OCI-LY7 (cell line): ENCODE measurements at regions not wholly inside any gene's neighbourhood (a gene's known extent, or its start where the extent isn't known, plus 50 kb on each side); places are given as distances from the start of the nearest gene placed in this dataset.

ENCODE experiments used
- BruUV-seq: library from RNA; stranded (reverse); fragments of 400-500 nt; replicated peaks from 2 replicates; lab custom pipeline; 2021; lab: Mats Ljungman, UMichigan
- CTCF ChIA-PET: fragments of 300-600 bp; sonication (Branson Sonifier 250); formaldehyde crosslinking; loops from one replicate; lab custom pipeline; 2022; ENCODE audit warnings: antibody characterized with exemption; ENCODE audit not compliant: unreplicated experiment; lab: Charles Lee
- POLR2A ChIA-PET: fragments of 300-600 bp; sonication (Branson Sonifier 250); formaldehyde crosslinking; loops from one replicate; lab custom pipeline; 2022; ENCODE audit warnings: antibody characterized with exemption; lab: Charles Lee
- DNase-seq: peaks from one replicate; pipeline ENCODE4 v3.0.0-alpha.2; 2015; ENCODE audit warnings: low spot score
- H2AFZ ChIP-seq: fragments of 200-600 bp; sonication (generic), shearing (Covaris generic); 2 replicates; pipeline ENCODE4 v1.6.1; 2014; ENCODE audit warnings: mild to moderate bottlenecking, antibody characterized with exemption, low read length, moderate library complexity
- H3K27ac ChIP-seq: fragments of 200-600 bp; sonication (generic); 2 replicates; pipeline ENCODE4 v1.5.1; 2014; ENCODE audit warnings: mixed run types, low read depth, mild to moderate bottlenecking, moderate library complexity, low read length, inconsistent platforms; ENCODE audit not compliant: poor library complexity, severe bottlenecking
- H3K36me3 ChIP-seq: fragments of 200-600 bp; sonication (generic); 2 replicates; pipeline ENCODE4 v1.6.1; 2014; ENCODE audit warnings: mild to moderate bottlenecking, antibody characterized with exemption, low read length, moderate library complexity, mixed read lengths; ENCODE audit not compliant: insufficient read depth
- H3K4me1 ChIP-seq: fragments of 200-600 bp; sonication (generic); 2 replicates; pipeline ENCODE4 v1.5.1; 2014; ENCODE audit warnings: mild to moderate bottlenecking, low read length; ENCODE audit not compliant: insufficient read depth, poor library complexity, severe bottlenecking
- H3K4me2 ChIP-seq: fragments of 200-600 bp; sonication (generic); 2 replicates; pipeline ENCODE4 v1.6.1; 2014; ENCODE audit warnings: mild to moderate bottlenecking, low read length
- H3K4me3 ChIP-seq: fragments of 200-600 bp; sonication (generic); 2 replicates; pipeline ENCODE4 v1.5.1; 2014; ENCODE audit warnings: mild to moderate bottlenecking, low read depth, low read length; ENCODE audit not compliant: poor library complexity, severe bottlenecking
- H3K79me2 ChIP-seq: fragments of 200-600 bp; sonication (generic); 2 replicates; pipeline ENCODE4 v1.6.1; 2016; ENCODE audit warnings: low read depth, mild to moderate bottlenecking, low read length, moderate library complexity, mixed read lengths; ENCODE audit not compliant: insufficient read depth
- H3K9me2 ChIP-seq: fragments of 200-600 bp; sonication (generic); 2 replicates; pipeline ENCODE4 v1.6.1; 2016; ENCODE audit warnings: mild to moderate bottlenecking, low read length, mixed read lengths; ENCODE audit not compliant: insufficient read depth
- H3K9me3 ChIP-seq: fragments of 200-600 bp; sonication (generic); 2 replicates; pipeline ENCODE4 v1.6.1; 2014; ENCODE audit warnings: mild to moderate bottlenecking, mixed run types, low read length, mixed read lengths
- H4K20me1 ChIP-seq: fragments of 200-600 bp; sonication (generic); 2 replicates; pipeline ENCODE4 v1.6.1; 2014; ENCODE audit warnings: mild to moderate bottlenecking, antibody characterized with exemption, low read length, moderate library complexity, mixed read lengths; ENCODE audit not compliant: insufficient read depth
- EZH2phosphoT487 ChIP-seq: fragments of 200-600 bp; sonication (generic); IDR thresholded peaks from 2 replicates; pipeline ENCODE4 v1.6.1; 2018; ENCODE audit warnings: low read depth, borderline replicate concordance, mild to moderate bottlenecking, mixed run types, antibody characterized with exemption, low read length, moderate library complexity, mixed read lengths
- intact Hi-C: fragments of 100-400 bp; cut with micrococcal nuclease; formaldehyde crosslinking; loops from one replicate; pipeline ENCODE4 v1.10.0; 2022; ENCODE audit not compliant: unreplicated experiment
- TF ChIP-seq, protein P1 (sequence below): fragments of 200-600 bp; sonication (generic); conservative IDR thresholded peaks from 2 replicates; pipeline ENCODE4 v1.5.1; 2014; ENCODE audit warnings: mild to moderate bottlenecking, antibody characterized with exemption, low read length, moderate library complexity, mixed read lengths

GRCh38 chr3:177306252-177306651, 109.0 kb upstream of the TBL1XR1 start:
- no TSS peak for BruUV-seq
- no peak for DNase-seq
- intact Hi-C loops, result no loop called here
- Histone ChIP-seq H2AFZ (no peak overlapping the region), H3K36me3 (no peaks in the 10 kb centered on the region), H3K4me3 (no peak overlapping the region), H3K27ac (no peak overlapping the region), H3K79me2 (no peaks in the 10 kb centered on the region), H4K20me1 (no peaks in the 10 kb centered on the region), H3K9me3 (peaks cover 15% of the 10 kb centered on the region), H3K9me2 (no peaks in the 10 kb centered on the region), H3K4me2 (no peak overlapping the region), H3K4me1 (peaks cover 11% of the 10 kb centered on the region)
- ChIA-PET CTCF (no interaction called here), POLR2A (interaction anchor here (0.6 to 1.1 kb wide), 3 partner anchors 9 to 51 kb away, joined by 3 read pairs; no protein-coding TSS in a partner anchor)
- TF ChIP-seq, protein P1, sequence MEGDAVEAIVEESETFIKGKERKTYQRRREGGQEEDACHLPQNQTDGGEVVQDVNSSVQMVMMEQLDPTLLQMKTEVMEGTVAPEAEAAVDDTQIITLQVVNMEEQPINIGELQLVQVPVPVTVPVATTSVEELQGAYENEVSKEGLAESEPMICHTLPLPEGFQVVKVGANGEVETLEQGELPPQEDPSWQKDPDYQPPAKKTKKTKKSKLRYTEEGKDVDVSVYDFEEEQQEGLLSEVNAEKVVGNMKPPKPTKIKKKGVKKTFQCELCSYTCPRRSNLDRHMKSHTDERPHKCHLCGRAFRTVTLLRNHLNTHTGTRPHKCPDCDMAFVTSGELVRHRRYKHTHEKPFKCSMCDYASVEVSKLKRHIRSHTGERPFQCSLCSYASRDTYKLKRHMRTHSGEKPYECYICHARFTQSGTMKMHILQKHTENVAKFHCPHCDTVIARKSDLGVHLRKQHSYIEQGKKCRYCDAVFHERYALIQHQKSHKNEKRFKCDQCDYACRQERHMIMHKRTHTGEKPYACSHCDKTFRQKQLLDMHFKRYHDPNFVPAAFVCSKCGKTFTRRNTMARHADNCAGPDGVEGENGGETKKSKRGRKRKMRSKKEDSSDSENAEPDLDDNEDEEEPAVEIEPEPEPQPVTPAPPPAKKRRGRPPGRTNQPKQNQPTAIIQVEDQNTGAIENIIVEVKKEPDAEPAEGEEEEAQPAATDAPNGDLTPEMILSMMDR, result no peak
- no peak for TF ChIP-seq EZH2phosphoT487

GRCh38 chr3:177307391-177307790, 110.1 kb upstream of the TBL1XR1 start:
- Histone ChIP-seq H3K4me1 (peaks cover 11% of the 10 kb centered on the region), H3K9me3 (peaks cover 17% of the 10 kb centered on the region), H4K20me1 (no peaks in the 10 kb centered on the region), H3K79me2 (no peaks in the 10 kb centered on the region), H2AFZ (peak overlapping the region; percentile 20; the same call in 1 of the 2 replicates), H3K36me3 (no peaks in the 10 kb centered on the region), H3K9me2 (no peaks in the 10 kb centered on the region), H3K4me3 (no peak overlapping the region), H3K4me2 (no peak overlapping the region), H3K27ac (no peak overlapping the region)
- ChIA-PET CTCF (no interaction called here), POLR2A (no interaction called here)
- no peak for DNase-seq
- no TSS peak for BruUV-seq
- intact Hi-C loops, result no loop called here
- no peak for TF ChIP-seq EZH2phosphoT487
- TF ChIP-seq, protein P1, result no peak; the same call in 1 of the 2 replicates

DNA sequence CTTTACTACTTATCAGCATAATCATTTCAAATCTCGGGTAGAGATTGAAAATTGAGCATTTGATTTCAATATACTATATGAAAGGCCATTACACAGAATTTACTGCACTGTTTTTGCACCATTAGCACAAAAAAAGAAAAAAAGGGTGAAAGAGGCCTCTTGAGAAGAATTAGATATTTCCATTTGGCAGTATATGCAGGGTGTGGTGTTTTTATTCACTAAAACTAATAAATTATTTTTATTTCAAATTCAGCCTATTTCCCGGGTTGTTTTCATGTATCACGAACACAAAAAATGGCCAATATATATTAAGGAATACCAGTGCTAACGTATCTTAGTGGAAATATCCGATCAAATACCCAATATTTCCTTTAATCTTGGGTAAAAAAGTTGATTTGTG, 110.5 kb upstream of the TBL1XR1 start:
- no TSS peak for BruUV-seq
- ChIA-PET POLR2A (no interaction called here), CTCF (no interaction called here)
- no peak for TF ChIP-seq EZH2phosphoT487
- TF ChIP-seq, protein P1, result no peak
- no peaks in the 10 kb centered on the region for H3K36me3 ChIP-seq
- H3K4me2 ChIP-seq, result no peak overlapping the region
- no peaks in the 10 kb centered on the region for H4K20me1 ChIP-seq
- no peaks in the 10 kb centered on the region for H3K9me2 ChIP-seq
- peak overlapping the region; percentile 20; the same call in 1 of the 2 replicates for H2AFZ ChIP-seq
- intact Hi-C loops, result no loop called here
- peaks cover 11% of the 10 kb centered on the region for H3K4me1 ChIP-seq
- no peaks in the 10 kb centered on the region for H3K79me2 ChIP-seq
- DNase-seq, result no peak
- no peak overlapping the region for H3K4me3 ChIP-seq
- peaks cover 17% of the 10 kb centered on the region for H3K9me3 ChIP-seq
- H3K27ac ChIP-seq, result no peak overlapping the region
